Mesenchymal stem cell (in vitro differentiated cells and primary cell): ENCODE measurements at regions not wholly inside any gene's neighbourhood (a gene's known extent, or its start where the extent isn't known, plus 50 kb on each side); places are given as distances from the start of the nearest gene placed in this dataset.

Experiments
- DNase-seq: peaks from one replicate; pipeline ENCODE4 v3.0.0-alpha.2; 2013
- H2AFZ ChIP-seq: one replicate; pipeline ENCODE4 v1.6.1; 2013; ENCODE audit warnings: low read depth, mild to moderate bottlenecking, control low read depth, inconsistent platforms, low read length, moderate library complexity
- H2AK5ac ChIP-seq: 2 replicates; pipeline ENCODE4 v1.6.1; 2013; ENCODE audit warnings: low read length, moderate library complexity, mild to moderate bottlenecking, inconsistent platforms; ENCODE audit not compliant: severe bottlenecking
- H2BK120ac ChIP-seq: one replicate; pipeline ENCODE4 v1.6.1; 2013; ENCODE audit warnings: low read depth, mild to moderate bottlenecking, inconsistent platforms, low read length, moderate library complexity
- H2BK12ac ChIP-seq, 2 experiments: one replicate each; pipeline ENCODE4 v1.6.1; 2013; ENCODE audit warnings: inconsistent platforms in 2 of 2, low read length in 2 of 2, mild to moderate bottlenecking in 2 of 2, moderate library complexity in 2 of 2, control low read depth in 1 of 2
- H2BK15ac ChIP-seq: one replicate; pipeline ENCODE4 v1.6.1; 2013; ENCODE audit warnings: mild to moderate bottlenecking, low read depth, inconsistent platforms; ENCODE audit not compliant: poor library complexity, severe bottlenecking
- H2BK5ac ChIP-seq: 2 replicates; pipeline ENCODE4 v1.6.1; 2013; ENCODE audit warnings: low read depth, mild to moderate bottlenecking, low read length, control low read depth, inconsistent platforms; ENCODE audit not compliant: poor library complexity, severe bottlenecking
- H3K14ac ChIP-seq, 2 experiments: one replicate each; pipeline ENCODE4 v1.6.1; 2013; ENCODE audit warnings: inconsistent platforms in 2 of 2, low read length in 2 of 2, control low read depth in 1 of 2, mild to moderate bottlenecking in 1 of 2, moderate library complexity in 1 of 2
- H3K18ac ChIP-seq, 2 experiments: one replicate each; pipeline ENCODE4 v1.6.1; 2013; ENCODE audit warnings: inconsistent platforms in 2 of 2, low read length in 2 of 2, control low read depth in 1 of 2, low read depth in 1 of 2, mild to moderate bottlenecking in 1 of 2
- H3K23ac ChIP-seq, 2 experiments: one replicate each; pipeline ENCODE4 v1.6.1; 2013; ENCODE audit warnings: inconsistent platforms in 2 of 2, low read length in 2 of 2, mild to moderate bottlenecking in 2 of 2, moderate library complexity in 2 of 2, control low read depth in 1 of 2
- H3K27ac ChIP-seq: 2 replicates; pipeline ENCODE4 v1.5.1; 2013; ENCODE audit warnings: mild to moderate bottlenecking, moderate library complexity, low read length, control low read depth, inconsistent platforms; ENCODE audit not compliant: poor library complexity, severe bottlenecking
- H3K27me3 ChIP-seq, 2 experiments: 2 replicates each; pipeline versions ENCODE4 v1.6.1 to v1.7.0; 2013; ENCODE audit warnings: low read length in 2 of 2, mild to moderate bottlenecking in 2 of 2, moderate library complexity in 2 of 2, control low read depth in 1 of 2, inconsistent platforms in 1 of 2; ENCODE audit not compliant: control insufficient read depth in 1 of 2, insufficient read depth in 1 of 2
- H3K36me3 ChIP-seq, 2 experiments: 2 replicates each; pipeline versions ENCODE4 v1.6.1 to v1.7.0; 2013; ENCODE audit warnings: low read length in 2 of 2, control low read depth in 1 of 2, inconsistent platforms in 1 of 2, low read depth in 1 of 2, mild to moderate bottlenecking in 1 of 2; ENCODE audit not compliant: insufficient read depth in 2 of 2, control insufficient read depth in 1 of 2
- H3K4ac ChIP-seq, 2 experiments: one replicate each; pipeline ENCODE4 v1.6.1; 2013; ENCODE audit warnings: inconsistent platforms in 2 of 2, low read length in 2 of 2, mild to moderate bottlenecking in 2 of 2, moderate library complexity in 2 of 2, control low read depth in 1 of 2, low read depth in 1 of 2
- H3K4me1 ChIP-seq: 2 replicates; pipeline ENCODE4 v1.6.1; 2013; ENCODE audit warnings: low read depth, low read length, control low read depth; ENCODE audit not compliant: control insufficient read depth, insufficient read depth
- H3K4me2 ChIP-seq: 2 replicates; pipeline ENCODE4 v1.6.1; 2013; ENCODE audit warnings: low read length, mild to moderate bottlenecking, inconsistent platforms; ENCODE audit not compliant: poor library complexity, severe bottlenecking
- H3K4me3 ChIP-seq, 2 experiments: 2 replicates each; pipeline versions ENCODE4 v1.5.1 to v1.7.0; 2013; ENCODE audit warnings: low read length in 2 of 2, mild to moderate bottlenecking in 2 of 2, control low read depth in 1 of 2, low read depth in 1 of 2; ENCODE audit not compliant: insufficient read depth in 1 of 2
- H3K79me1 ChIP-seq: replicated peaks from 2 replicates; pipeline ENCODE4 v1.6.1; 2013; ENCODE audit warnings: mild to moderate bottlenecking, control low read depth, low read length, inconsistent platforms; ENCODE audit not compliant: poor library complexity, severe bottlenecking
- H3K9ac ChIP-seq: 2 replicates; pipeline ENCODE4 v1.7.0; 2013; ENCODE audit warnings: mild to moderate bottlenecking, low read length, moderate library complexity
- H3K9me3 ChIP-seq: 2 replicates; pipeline ENCODE4 v1.7.0; 2013; ENCODE audit warnings: mild to moderate bottlenecking, low read length; ENCODE audit not compliant: control insufficient read depth
- H4K8ac ChIP-seq: one replicate; pipeline ENCODE4 v1.6.1; 2013; ENCODE audit warnings: inconsistent platforms, mild to moderate bottlenecking, low read length, moderate library complexity
- H4K91ac ChIP-seq: one replicate; pipeline ENCODE4 v1.6.1; 2013; ENCODE audit warnings: mild to moderate bottlenecking, low read length, inconsistent platforms
- WGBS: methylation state at CpG from one replicate; pipeline ENCODE4 v1.1.7; 2013; ENCODE audit warnings: mixed read lengths; 5-methylcytosine and 5-hydroxymethylcytosine counted together

DNA sequence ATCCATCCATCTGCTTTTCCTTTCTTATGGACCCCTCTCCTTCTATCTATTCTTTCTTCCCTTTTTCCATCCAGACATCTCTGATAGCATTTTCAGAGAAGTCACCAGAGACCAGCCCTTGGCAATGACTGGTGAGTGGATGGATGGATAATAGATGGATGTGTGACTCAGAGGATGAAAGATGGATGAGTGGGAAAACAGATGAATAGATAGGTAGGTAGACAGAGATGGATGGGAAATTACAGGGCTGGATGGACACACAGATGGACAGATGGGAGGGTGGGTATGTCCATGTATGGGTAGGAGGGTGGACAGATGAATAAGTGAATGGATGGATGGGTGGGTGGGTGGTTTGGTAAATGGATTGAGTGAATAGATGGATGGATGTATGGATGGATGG, 101.0 kb downstream of the LITAF start:
- Histone ChIP-seq H3K79me1 (no peaks in the 10 kb centered on the region), H3K27me3 (peaks cover 5 to 6% of the 10 kb centered on the region in 2 experiments), H3K23ac (no peak overlapping the region), H3K18ac (no peak overlapping the region), H2AFZ (no peak overlapping the region), H2BK5ac (no peak overlapping the region), H3K36me3 (no peaks in the 10 kb centered on the region), H2BK12ac (no peak overlapping the region), H3K4ac (no peak overlapping the region), H3K27ac (no peak overlapping the region), H3K9ac (no peak overlapping the region), H3K4me2 (no peak overlapping the region), H3K4me3 (no peak overlapping the region), H2AK5ac (no peak overlapping the region), H2BK120ac (no peak overlapping the region), H2BK15ac (no peak overlapping the region), H4K91ac (no peak overlapping the region), H3K4me1 (no peaks in the 10 kb centered on the region), H3K14ac (no peak overlapping the region), H3K9me3 (peaks cover 8% of the 10 kb centered on the region), H4K8ac (no peak overlapping the region)
- DNase-seq: no peak

DNA sequence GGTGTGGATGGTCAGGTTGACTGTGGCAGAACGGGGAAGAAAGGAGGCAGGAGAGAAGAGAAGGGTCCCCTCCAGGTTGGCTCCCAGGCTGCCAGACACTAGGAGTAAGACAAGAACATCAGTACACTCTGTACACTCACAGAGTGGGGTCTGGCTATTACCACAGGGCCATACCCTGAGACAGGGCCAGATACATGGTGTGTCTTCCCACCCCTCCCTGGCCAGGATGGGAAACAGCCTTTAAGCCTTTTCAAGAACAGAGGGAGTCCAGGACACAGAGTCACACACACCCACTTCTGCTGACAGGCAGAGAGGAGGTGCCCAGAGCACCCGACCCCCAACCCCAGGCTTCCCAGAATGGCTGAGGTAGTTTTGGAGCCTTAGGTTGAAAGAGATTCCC, 99.4 kb downstream of the LITAF start:
- Histone ChIP-seq H2BK120ac (no peak overlapping the region), H2AFZ (no peak overlapping the region), H3K27me3 (peaks cover 5 to 6% of the 10 kb centered on the region in 2 experiments), H2AK5ac (no peak overlapping the region), H2BK12ac (no peak overlapping the region), H3K79me1 (no peaks in the 10 kb centered on the region), H3K23ac (no peak overlapping the region), H3K4me2 (no peak overlapping the region), H3K18ac (no peak overlapping the region), H3K27ac (no peak overlapping the region), H3K4me3 (no peak overlapping the region), H3K14ac (no peak overlapping the region), H3K9me3 (peaks cover 11% of the 10 kb centered on the region), H3K9ac (no peak overlapping the region), H4K8ac (no peak overlapping the region), H3K36me3 (no peaks in the 10 kb centered on the region), H3K4me1 (no peaks in the 10 kb centered on the region), H4K91ac (no peak overlapping the region), H3K4ac (no peak overlapping the region), H2BK15ac (no peak overlapping the region), H2BK5ac (no peak overlapping the region)
- WGBS: 75% methylated on average over 1 of the region's 2 CpGs
- DNase-seq: no peak

DNA sequence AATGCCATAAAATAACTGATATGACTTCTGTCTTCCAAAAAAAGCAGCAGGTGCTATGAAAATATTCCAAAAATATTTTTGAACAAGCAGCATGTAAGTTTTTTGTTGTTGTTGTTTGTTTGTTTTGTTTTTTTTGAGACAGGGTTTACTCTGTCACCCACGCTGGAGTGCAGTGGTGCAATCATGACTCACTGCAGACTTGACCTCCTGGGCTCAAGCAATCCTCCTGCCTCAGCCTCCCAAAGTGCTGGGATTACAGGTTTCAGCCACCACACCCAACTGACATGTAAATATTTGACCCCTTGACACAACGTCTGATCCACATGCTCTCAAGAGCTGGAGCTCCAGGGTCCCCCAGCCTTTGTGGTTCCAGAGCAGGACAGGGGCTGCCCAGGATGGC, 98.4 kb downstream of the LITAF start:
- no peak for DNase-seq
- no peak overlapping the region for H2AK5ac ChIP-seq
- no peaks in the 10 kb centered on the region for H3K79me1 ChIP-seq
- H3K4ac ChIP-seq: no peak overlapping the region
- no peak overlapping the region for H2BK5ac ChIP-seq
- no peak overlapping the region for H2BK12ac ChIP-seq
- no peak overlapping the region for H3K4me2 ChIP-seq
- H3K23ac ChIP-seq: no peak overlapping the region
- WGBS: 67% methylated on average over 2 of the region's 2 CpGs
- no peak overlapping the region for H4K91ac ChIP-seq
- no peak overlapping the region for H3K4me3 ChIP-seq
- no peak overlapping the region for H2BK120ac ChIP-seq
- peaks cover 5 to 6% of the 10 kb centered on the region in 2 experiments for H3K27me3 ChIP-seq
- no peaks in the 10 kb centered on the region for H3K36me3 ChIP-seq
- no peak overlapping the region for H2BK15ac ChIP-seq
- H4K8ac ChIP-seq: no peak overlapping the region
- H3K18ac ChIP-seq: no peak overlapping the region
- no peak overlapping the region for H3K9ac ChIP-seq
- no peak overlapping the region for H3K14ac ChIP-seq
- no peaks in the 10 kb centered on the region for H3K4me1 ChIP-seq
- no peak overlapping the region for H2AFZ ChIP-seq
- H3K9me3 ChIP-seq: peaks cover 6% of the 10 kb centered on the region
- H3K27ac ChIP-seq: no peak overlapping the region

DNA sequence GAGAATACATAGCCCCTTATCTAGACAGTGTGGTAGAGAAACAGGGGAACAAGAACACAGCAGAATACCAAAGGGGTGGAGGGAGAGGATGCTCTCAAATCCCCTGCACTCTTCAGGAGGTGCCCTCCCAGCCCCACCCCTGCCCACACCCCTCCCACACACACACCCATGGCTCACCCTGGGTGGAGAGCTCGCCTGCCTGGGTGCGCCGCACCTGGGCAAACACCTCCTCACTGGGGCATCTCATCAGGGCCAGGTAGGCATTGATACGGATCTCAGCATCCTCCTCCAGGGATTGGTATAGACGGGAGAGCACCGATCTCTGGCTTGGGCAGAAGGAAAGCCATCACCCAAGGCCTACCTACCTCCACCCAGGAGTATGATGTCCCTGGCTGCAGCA, 95.2 kb downstream of the LITAF start:
- Histone ChIP-seq H2AFZ (no peak overlapping the region), H2BK120ac (no peak overlapping the region), H4K91ac (no peak overlapping the region), H2BK12ac (no peak overlapping the region), H3K4ac (no peak overlapping the region), H3K27ac (no peak overlapping the region), H2BK15ac (no peak overlapping the region), H3K36me3 (no peaks in the 10 kb centered on the region), H3K4me2 (no peak overlapping the region), H3K14ac (no peak overlapping the region), H2AK5ac (no peak overlapping the region), H3K9ac (no peak overlapping the region), H3K9me3 (peaks cover 6% of the 10 kb centered on the region), H4K8ac (no peak overlapping the region), H3K79me1 (no peaks in the 10 kb centered on the region), H3K18ac (no peak overlapping the region), H3K4me1 (peaks cover 2% of the 10 kb centered on the region), H3K23ac (no peak overlapping the region), H3K4me3 (no peak overlapping the region), H2BK5ac (no peak overlapping the region), H3K27me3 (peaks cover 5 to 6% of the 10 kb centered on the region in 2 experiments)
- no peak for DNase-seq
- 97% methylated on average over 6 of the region's 6 CpGs for WGBS
